Activated naive CD8-positive, alpha-beta T cell treated with anti-CD3 and anti-CD28 coated beads, Interleukin-2, amount 50 U/mL, for 24 hours (primary cell): ENCODE measurements at regions not wholly inside any gene's neighbourhood (a gene's known extent, or its start where the extent isn't known, plus 50 kb on each side); places are given as distances from the start of the nearest gene placed in this dataset.
"Not testable (repeated sequence)": the region's sequence is repeated elsewhere in the genome, so short reads cannot be mapped to it uniquely, and the experiment has no call there.

Experiments
- ATAC-seq: fragments of 150-1000 bp; cut with Tn5 transposase; one replicate; pipeline ENCODE4 v1.10.0; 2021
- DNase-seq: peaks from one replicate; pipeline ENCODE4 v3.0.0; 2021
- H3K27ac Mint-ChIP-seq: one replicate; pipeline ENCODE4 v1.8.0; 2021; ENCODE audit warnings: mild to moderate bottlenecking, mixed read lengths
- H3K27me3 Mint-ChIP-seq: one replicate; pipeline ENCODE4 v1.8.0; 2021; ENCODE audit warnings: mixed read lengths
- H3K36me3 Mint-ChIP-seq: one replicate; pipeline ENCODE4 v1.8.0; 2021; ENCODE audit warnings: low read depth, mixed read lengths
- H3K4me1 Mint-ChIP-seq: one replicate; pipeline ENCODE4 v1.8.0; 2021; ENCODE audit warnings: mixed read lengths
- H3K4me3 Mint-ChIP-seq: one replicate; pipeline ENCODE4 v1.8.0; 2021; ENCODE audit warnings: mild to moderate bottlenecking, moderate library complexity, mixed read lengths
- H3K9me3 Mint-ChIP-seq: one replicate; pipeline ENCODE4 v1.8.0; 2021; ENCODE audit warnings: mixed read lengths

DNA sequence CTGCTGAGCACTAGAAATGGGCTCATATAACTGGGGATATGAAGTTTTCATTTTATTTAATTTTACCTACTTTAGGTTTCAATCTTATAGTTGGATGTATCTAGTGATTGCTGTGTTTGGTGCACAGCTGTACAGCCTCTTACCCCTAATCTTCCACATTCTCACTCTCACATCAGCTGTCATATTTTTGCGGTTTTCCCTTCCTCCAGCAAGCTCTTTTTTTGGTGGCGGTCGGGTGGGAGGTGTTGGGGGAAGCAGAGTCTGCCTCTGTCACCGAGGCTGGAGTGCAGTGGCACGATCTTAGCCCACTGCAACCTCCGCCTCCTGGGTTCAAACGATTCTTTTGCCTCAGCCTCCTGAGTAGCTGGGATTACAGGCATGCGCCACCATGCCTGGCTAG lies 445.1 kb upstream of the ISX start:
- no peak for ATAC-seq
- no peak for DNase-seq
- Mint-ChIP-seq H3K9me3 (no peaks in the 10 kb centered on the region), H3K27ac (no peak overlapping the region), H3K27me3 (peaks cover 4% of the 10 kb centered on the region), H3K4me3 (no peak overlapping the region), H3K36me3 (no peaks in the 10 kb centered on the region), H3K4me1 (no peaks in the 10 kb centered on the region)

DNA sequence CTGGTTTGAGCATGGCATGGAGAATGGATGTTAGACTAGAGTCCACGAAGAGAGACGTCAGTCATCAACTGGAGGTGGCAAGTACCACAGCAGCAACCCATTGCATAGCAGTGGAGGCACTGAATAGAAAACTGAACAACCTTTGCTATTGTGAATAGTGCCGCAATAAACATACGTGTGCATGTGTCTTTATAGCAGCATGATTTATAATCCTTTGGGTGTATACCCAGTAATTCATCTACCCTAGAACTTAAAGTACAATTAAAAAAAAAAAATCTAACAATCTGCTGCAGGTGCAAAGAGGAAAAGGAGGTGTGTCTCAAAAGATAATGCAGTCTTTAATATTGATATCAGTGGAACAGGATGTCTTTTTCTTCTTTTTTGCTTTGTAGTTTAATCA lies 443.4 kb upstream of the ISX start:
- Mint-ChIP-seq H3K27ac (no peak overlapping the region), H3K36me3 (no peaks in the 10 kb centered on the region), H3K4me3 (no peak overlapping the region), H3K4me1 (no peaks in the 10 kb centered on the region), H3K27me3 (peaks cover 2% of the 10 kb centered on the region), H3K9me3 (no peaks in the 10 kb centered on the region)
- DNase-seq (no peak), ATAC-seq (no peak)

DNA sequence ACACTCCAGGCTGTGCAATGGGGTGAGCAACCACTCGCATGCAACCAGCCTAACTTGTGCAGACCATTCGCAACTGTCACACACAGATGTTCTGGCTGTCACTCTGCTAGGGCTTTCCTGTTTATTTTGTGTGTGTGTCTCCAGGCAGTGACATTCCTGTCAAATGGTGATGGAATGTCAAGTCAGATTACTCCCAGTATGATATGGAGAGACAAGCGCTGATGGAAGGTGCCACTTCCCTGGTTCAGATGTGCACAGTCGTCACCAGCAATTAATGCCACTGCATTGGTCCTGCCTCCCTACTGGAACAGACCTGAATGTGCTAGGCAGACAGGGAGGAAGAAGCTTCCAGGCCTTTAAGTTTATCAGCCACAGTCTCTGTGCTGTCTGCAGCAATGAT lies 442.4 kb upstream of the ISX start:
- DNase-seq (no peak), ATAC-seq (no peak)
- no peak overlapping the region for H3K4me3 Mint-ChIP-seq
- H3K4me1 Mint-ChIP-seq = no peaks in the 10 kb centered on the region
- peaks cover 5% of the 10 kb centered on the region for H3K27me3 Mint-ChIP-seq
- peaks cover 4% of the 10 kb centered on the region for H3K9me3 Mint-ChIP-seq
- H3K36me3 Mint-ChIP-seq = no peaks in the 10 kb centered on the region
- H3K27ac Mint-ChIP-seq = no peak overlapping the region

DNA sequence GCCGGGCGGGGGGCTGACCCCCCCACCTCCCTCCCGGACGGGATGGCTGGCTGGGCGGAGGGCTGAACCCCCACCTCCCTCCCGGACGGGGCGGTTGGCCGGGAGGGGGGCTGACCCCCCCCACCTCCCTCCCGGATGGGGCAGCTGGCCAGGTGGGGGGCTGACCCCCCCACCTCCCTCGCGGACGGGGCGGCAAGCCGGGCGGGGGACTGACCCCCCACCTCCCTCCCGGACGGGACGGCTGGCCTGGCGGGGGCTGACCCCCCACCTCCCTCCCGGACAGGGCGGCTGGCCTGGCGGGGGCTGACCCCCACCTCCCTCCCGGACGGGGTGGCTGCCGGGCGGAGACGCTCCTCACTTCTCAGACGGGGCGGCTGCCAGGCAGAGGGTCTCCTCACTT lies 440.1 kb upstream of the ISX start:
- not testable (repeated sequence) for DNase-seq, H3K9me3 Mint-ChIP-seq, H3K4me1 Mint-ChIP-seq, H3K36me3 Mint-ChIP-seq, H3K4me3 Mint-ChIP-seq, H3K27ac Mint-ChIP-seq, ATAC-seq, H3K27me3 Mint-ChIP-seq

- Mint-ChIP-seq H3K4me1 (no peaks in the 10 kb centered on the region), H3K9me3 (no peaks in the 10 kb centered on the region), H3K27ac (no peak overlapping the region), H3K4me3 (no peak overlapping the region), H3K36me3 (no peaks in the 10 kb centered on the region), H3K27me3 (no peaks in the 10 kb centered on the region)
- no peak for ATAC-seq
- no peak for DNase-seq
Observed at GRCh38 chr22:34638128-34638527, 427.8 kb upstream of the ISX start.

- Mint-ChIP-seq H3K4me1 (no peaks in the 10 kb centered on the region), H3K4me3 (no peak overlapping the region), H3K27ac (no peak overlapping the region), H3K36me3 (no peaks in the 10 kb centered on the region), H3K27me3 (no peaks in the 10 kb centered on the region), H3K9me3 (no peaks in the 10 kb centered on the region)
- DNase-seq (no peak), ATAC-seq (no peak)
Observed at GRCh38 chr22:34639911-34640310, 426.0 kb upstream of the ISX start.

- H3K36me3 Mint-ChIP-seq = no peaks in the 10 kb centered on the region
- ATAC-seq (no peak), DNase-seq (no peak)
- no peaks in the 10 kb centered on the region for H3K4me1 Mint-ChIP-seq
- no peak overlapping the region for H3K4me3 Mint-ChIP-seq
- H3K9me3 Mint-ChIP-seq = no peaks in the 10 kb centered on the region
- no peak overlapping the region for H3K27ac Mint-ChIP-seq
- H3K27me3 Mint-ChIP-seq = no peaks in the 10 kb centered on the region
Observed at GRCh38 chr22:34645375-34645774, 420.6 kb upstream of the ISX start.

DNA sequence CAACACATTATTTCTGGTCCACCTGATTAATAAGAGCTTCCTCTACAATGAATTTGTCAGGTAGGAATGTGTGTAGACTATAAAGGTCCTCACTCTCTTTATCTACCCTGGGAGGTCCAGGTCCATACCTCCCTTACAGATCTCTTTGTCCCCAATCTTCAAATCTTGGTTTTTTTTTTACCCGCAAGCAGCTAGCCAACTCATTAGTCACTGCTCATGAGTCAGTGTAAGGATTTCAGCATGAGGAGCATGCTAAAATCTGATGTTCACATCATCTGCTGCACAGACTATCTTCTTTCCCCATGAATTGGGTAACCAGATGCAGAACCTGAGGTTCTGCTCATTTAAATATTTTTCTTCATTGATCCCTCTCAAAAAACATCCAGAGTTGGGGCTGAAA lies 397.0 kb upstream of the ISX start:
- Mint-ChIP-seq H3K27me3 (no peaks in the 10 kb centered on the region), H3K4me3 (no peak overlapping the region), H3K36me3 (no peaks in the 10 kb centered on the region), H3K4me1 (no peaks in the 10 kb centered on the region), H3K9me3 (no peaks in the 10 kb centered on the region), H3K27ac (no peak overlapping the region)
- no peak for ATAC-seq
- DNase-seq = no peak

DNA sequence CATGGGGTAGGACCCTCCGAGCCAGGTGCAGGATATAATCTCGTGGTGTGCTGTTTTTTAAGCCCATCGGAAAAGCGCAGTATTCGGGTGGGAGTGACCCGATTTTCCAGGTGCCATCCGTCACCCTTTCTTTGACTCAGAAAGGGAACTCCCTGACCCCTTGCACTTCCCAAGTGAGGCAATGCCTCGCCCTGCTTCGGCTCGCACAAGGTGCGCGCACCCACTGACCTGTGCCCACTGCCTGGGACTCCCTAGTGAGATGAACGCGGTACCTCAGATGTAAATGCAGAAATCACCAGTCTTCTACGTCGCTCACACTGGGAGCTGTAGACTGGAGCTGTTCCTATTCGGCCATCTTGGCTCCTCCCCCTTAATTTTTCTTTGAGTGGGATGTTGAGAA lies 382.9 kb upstream of the ISX start:
- H3K4me1 Mint-ChIP-seq, ATAC-seq, H3K27ac Mint-ChIP-seq, H3K27me3 Mint-ChIP-seq, H3K4me3 Mint-ChIP-seq, H3K36me3 Mint-ChIP-seq, H3K9me3 Mint-ChIP-seq, DNase-seq: not testable (repeated sequence)

DNA sequence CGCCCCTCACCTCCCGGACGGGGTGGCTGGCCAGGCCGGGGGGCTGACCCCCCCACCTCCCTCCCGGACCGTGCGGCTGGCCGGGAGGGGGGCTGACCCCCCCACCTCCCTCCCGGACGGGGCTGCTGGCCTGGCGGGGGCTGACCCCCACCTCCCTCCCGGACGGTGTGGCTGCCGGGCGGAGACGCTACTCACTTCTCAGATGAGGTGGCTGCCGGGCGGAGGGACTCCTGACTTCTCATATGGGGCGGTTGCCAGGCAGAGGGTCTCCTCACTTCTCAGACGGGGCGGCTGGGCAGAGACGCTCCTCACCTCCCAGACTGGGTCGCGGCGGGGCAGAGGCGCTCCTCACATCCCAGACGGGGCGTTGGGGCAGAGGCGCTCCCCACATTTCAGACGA lies 381.7 kb upstream of the ISX start:
- not testable (repeated sequence) for H3K27me3 Mint-ChIP-seq, H3K9me3 Mint-ChIP-seq, H3K27ac Mint-ChIP-seq, H3K4me1 Mint-ChIP-seq, DNase-seq, H3K36me3 Mint-ChIP-seq, ATAC-seq, H3K4me3 Mint-ChIP-seq

GRCh38 chr22:34687116-34687515 lies 378.8 kb upstream of the ISX start:
- H3K4me3 Mint-ChIP-seq = no peak overlapping the region
- H3K9me3 Mint-ChIP-seq = no peaks in the 10 kb centered on the region
- H3K27ac Mint-ChIP-seq = no peak overlapping the region
- DNase-seq (no peak), ATAC-seq (no peak)
- no peaks in the 10 kb centered on the region for H3K4me1 Mint-ChIP-seq
- no peaks in the 10 kb centered on the region for H3K36me3 Mint-ChIP-seq
- no peaks in the 10 kb centered on the region for H3K27me3 Mint-ChIP-seq

DNA sequence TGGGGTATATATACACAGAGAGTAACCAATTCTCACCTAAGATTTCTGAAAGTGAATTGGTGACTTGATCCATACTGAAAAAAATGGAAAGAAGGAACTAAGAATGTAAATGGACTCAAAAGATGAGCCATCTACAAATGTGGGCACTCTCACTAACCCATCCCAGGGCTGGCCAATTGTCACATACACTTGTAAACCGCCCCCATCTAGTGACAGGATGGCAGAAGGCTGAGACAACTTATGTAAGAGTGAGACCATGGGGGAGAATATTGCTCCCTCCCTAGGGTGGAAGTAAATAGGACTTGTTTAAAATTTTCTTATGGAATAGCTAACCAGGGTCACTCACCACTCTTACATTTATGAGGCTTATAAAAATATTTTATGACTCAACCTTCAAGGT lies 377.1 kb upstream of the ISX start:
- H3K36me3 Mint-ChIP-seq = no peaks in the 10 kb centered on the region
- no peak overlapping the region for H3K27ac Mint-ChIP-seq
- H3K4me3 Mint-ChIP-seq = no peak overlapping the region
- DNase-seq = no peak
- no peaks in the 10 kb centered on the region for H3K9me3 Mint-ChIP-seq
- ATAC-seq = no peak
- H3K27me3 Mint-ChIP-seq = no peaks in the 10 kb centered on the region
- no peaks in the 10 kb centered on the region for H3K4me1 Mint-ChIP-seq

- H3K4me3 Mint-ChIP-seq = no peak overlapping the region
- ATAC-seq = no peak
- peaks cover 2% of the 10 kb centered on the region for H3K27me3 Mint-ChIP-seq
- no peak for DNase-seq
- H3K4me1 Mint-ChIP-seq = no peaks in the 10 kb centered on the region
- no peaks in the 10 kb centered on the region for H3K9me3 Mint-ChIP-seq
- H3K27ac Mint-ChIP-seq = no peak overlapping the region
- no peaks in the 10 kb centered on the region for H3K36me3 Mint-ChIP-seq
Observed at GRCh38 chr22:34696557-34696956, 369.4 kb upstream of the ISX start.

GRCh38 chr22:34702279-34702678 lies 363.7 kb upstream of the ISX start:
- H3K27ac Mint-ChIP-seq = no peak overlapping the region
- DNase-seq = no peak
- no peaks in the 10 kb centered on the region for H3K4me1 Mint-ChIP-seq
- H3K36me3 Mint-ChIP-seq = no peaks in the 10 kb centered on the region
- no peak for ATAC-seq
- H3K4me3 Mint-ChIP-seq = no peak overlapping the region
- H3K9me3 Mint-ChIP-seq = no peaks in the 10 kb centered on the region
- peaks cover 2% of the 10 kb centered on the region for H3K27me3 Mint-ChIP-seq

- Mint-ChIP-seq H3K4me3 (no peak overlapping the region), H3K27ac (no peak overlapping the region), H3K27me3 (peaks cover 2% of the 10 kb centered on the region), H3K9me3 (peaks cover 5% of the 10 kb centered on the region), H3K4me1 (no peaks in the 10 kb centered on the region), H3K36me3 (no peaks in the 10 kb centered on the region)
- ATAC-seq (no peak), DNase-seq (no peak)
Observed at GRCh38 chr22:34709641-34710040, 356.3 kb upstream of the ISX start.

- Mint-ChIP-seq H3K27ac (no peak overlapping the region), H3K4me3 (no peak overlapping the region), H3K36me3 (no peaks in the 10 kb centered on the region), H3K4me1 (no peaks in the 10 kb centered on the region), H3K27me3 (peaks cover 2% of the 10 kb centered on the region), H3K9me3 (peaks cover 9% of the 10 kb centered on the region)
- ATAC-seq (no peak), DNase-seq (no peak)
Observed at GRCh38 chr22:34722901-34723300, 343.1 kb upstream of the ISX start.
